ENCODE measurements at regions not wholly inside any gene's neighbourhood (a gene's known extent, or its start where the extent isn't known, plus 50 kb on each side); places are given as distances from the start of the nearest gene placed in this dataset.

DNA sequence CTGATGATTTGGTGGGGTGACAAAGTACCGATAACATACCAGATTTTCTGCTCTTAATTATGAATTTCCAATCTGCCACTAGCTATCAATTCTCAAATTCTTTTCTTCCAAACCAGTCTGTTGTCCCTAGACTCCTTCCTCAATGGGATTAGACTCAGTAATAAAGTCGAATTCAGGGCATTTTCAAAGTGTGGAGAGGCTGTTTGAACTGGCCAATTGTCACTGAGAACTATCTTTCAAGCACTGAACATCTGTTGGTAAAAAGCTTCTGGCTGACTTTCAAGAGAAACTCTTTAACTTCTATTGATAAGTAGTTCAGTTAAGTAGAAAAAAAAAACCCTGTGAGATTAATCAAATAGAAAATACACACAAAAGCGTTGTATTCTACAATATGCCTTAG is 108.9 kb downstream of the SAMD9 start:
- TF ChIP-seq, protein P1, sequence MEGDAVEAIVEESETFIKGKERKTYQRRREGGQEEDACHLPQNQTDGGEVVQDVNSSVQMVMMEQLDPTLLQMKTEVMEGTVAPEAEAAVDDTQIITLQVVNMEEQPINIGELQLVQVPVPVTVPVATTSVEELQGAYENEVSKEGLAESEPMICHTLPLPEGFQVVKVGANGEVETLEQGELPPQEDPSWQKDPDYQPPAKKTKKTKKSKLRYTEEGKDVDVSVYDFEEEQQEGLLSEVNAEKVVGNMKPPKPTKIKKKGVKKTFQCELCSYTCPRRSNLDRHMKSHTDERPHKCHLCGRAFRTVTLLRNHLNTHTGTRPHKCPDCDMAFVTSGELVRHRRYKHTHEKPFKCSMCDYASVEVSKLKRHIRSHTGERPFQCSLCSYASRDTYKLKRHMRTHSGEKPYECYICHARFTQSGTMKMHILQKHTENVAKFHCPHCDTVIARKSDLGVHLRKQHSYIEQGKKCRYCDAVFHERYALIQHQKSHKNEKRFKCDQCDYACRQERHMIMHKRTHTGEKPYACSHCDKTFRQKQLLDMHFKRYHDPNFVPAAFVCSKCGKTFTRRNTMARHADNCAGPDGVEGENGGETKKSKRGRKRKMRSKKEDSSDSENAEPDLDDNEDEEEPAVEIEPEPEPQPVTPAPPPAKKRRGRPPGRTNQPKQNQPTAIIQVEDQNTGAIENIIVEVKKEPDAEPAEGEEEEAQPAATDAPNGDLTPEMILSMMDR (IDR thresholded peaks at IDR 0.05), result no peak
- no peak for TF ChIP-seq POLR2A (IDR thresholded peaks at IDR 0.05)
